GM20000 (cell line): ENCODE measurements at regions not wholly inside any gene's neighbourhood (a gene's known extent, or its start where the extent isn't known, plus 50 kb on each side); places are given as distances from the start of the nearest gene placed in this dataset.

ENCODE experiments used
- DNase-seq: peaks from one replicate; pipeline ENCODE4 v3.0.0; 2012; ENCODE audit warnings: low spot score
- TF ChIP-seq, protein P1 (sequence below): IDR thresholded peaks from 2 replicates; pipeline ENCODE4 v1.5.1; 2012; ENCODE audit warnings: mild to moderate bottlenecking, control low read depth; ENCODE audit errors: extremely low read depth, missing control alignments

DNA sequence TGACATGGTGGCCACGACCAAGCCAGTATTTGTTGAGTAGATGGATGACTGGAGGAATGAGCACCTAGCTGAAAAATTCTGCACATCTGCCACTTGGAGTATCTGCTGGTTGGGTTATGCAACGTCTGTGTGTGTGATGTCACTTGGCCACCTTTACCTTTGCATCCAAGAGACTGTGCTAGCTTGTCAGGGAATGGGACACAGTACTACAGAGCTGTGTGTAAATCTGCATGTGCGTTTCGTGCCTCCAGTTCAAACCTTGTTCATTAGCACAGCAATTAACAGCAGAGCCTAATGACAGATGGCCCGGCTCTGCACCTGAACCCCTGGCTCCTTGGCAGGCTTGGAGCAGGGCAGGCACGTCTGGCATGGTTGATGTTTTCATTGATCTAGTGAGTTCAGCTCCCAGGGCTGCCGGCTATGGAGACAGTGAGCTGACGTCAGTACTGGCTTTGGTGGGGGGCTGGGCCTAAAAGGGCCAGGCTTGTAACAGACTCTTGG, 188.4 kb upstream of the NAV2 start:
- TF ChIP-seq, protein P1, sequence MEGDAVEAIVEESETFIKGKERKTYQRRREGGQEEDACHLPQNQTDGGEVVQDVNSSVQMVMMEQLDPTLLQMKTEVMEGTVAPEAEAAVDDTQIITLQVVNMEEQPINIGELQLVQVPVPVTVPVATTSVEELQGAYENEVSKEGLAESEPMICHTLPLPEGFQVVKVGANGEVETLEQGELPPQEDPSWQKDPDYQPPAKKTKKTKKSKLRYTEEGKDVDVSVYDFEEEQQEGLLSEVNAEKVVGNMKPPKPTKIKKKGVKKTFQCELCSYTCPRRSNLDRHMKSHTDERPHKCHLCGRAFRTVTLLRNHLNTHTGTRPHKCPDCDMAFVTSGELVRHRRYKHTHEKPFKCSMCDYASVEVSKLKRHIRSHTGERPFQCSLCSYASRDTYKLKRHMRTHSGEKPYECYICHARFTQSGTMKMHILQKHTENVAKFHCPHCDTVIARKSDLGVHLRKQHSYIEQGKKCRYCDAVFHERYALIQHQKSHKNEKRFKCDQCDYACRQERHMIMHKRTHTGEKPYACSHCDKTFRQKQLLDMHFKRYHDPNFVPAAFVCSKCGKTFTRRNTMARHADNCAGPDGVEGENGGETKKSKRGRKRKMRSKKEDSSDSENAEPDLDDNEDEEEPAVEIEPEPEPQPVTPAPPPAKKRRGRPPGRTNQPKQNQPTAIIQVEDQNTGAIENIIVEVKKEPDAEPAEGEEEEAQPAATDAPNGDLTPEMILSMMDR: no peak
- no peak for DNase-seq

DNA sequence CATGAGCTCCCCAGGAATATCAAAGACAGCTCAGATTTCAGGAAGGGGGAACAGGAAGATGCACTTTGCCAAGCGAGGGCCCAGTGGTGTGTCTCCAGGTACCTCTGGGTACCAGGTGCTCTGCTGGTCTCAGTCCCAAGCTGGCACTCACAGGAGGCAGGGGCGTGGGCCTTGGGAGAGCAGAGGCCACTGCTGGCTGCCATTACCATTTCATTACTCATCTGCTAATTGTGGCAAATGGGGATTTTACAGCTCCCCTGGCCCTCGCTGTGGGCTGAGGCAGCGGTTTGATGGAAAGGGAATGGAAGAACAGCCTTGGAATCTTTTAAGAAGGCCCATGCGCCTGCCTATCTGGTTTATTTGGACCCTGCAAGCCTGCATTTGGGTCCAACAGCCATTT, 192.0 kb upstream of the NAV2 start:
- TF ChIP-seq, protein P1: no peak
- no peak for DNase-seq

DNA sequence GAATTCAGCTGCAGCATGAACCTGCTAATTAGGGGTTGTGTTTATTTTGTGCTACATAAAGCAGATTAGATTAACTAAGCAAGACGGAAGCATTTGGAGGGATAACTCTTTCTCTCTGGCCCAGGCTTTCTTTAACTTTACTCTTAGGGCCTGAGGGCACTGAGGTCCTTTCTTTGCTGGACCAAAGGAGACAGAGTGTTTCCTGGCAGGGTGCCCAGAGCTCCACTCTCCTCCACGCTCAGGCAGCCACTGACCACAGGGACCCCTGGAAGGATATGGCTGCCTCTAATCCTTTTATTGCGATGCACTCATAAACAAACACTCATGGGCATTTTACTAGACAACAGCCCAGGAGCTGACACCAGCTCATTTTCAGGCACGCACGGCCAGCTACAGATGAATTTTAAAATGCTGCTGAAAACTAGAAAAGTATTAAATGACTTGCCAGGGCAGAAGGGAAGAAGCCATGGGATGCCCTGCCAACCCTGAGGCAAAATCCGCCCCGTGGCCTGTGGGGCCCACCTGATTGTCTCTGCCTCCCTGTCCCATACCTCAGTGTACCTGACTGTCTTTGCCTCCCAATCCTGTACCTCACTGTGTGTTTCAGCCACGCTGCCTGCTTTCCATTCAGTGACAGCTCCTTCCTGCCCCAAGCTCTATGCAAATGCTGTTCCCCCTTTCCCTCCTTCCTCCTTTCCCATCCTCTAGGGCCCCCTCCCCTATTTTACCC, 192.6 kb upstream of the NAV2 start:
- TF ChIP-seq, protein P1: no peak
- no peak for DNase-seq

DNA sequence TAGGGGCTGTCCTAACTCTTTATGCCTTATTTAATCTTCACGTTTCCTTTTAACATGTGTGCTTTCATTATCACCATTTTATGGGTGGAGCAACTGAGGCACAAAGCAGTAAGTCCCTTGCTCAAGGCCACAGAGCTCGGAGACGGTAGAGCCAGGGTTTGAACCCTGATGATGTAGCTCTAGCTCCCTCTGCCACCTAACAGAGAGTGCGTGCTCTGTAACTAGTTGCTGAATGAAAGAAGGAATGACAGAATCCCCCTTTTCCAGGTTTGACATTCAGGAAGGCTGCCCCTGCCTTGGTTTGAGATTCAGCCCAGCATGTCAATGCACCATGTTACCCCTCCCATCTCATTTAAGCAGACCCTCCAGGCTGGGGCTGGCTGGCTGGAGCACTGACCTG, 193.3 kb upstream of the NAV2 start:
- TF ChIP-seq, protein P1: no peak
- no peak for DNase-seq

DNA sequence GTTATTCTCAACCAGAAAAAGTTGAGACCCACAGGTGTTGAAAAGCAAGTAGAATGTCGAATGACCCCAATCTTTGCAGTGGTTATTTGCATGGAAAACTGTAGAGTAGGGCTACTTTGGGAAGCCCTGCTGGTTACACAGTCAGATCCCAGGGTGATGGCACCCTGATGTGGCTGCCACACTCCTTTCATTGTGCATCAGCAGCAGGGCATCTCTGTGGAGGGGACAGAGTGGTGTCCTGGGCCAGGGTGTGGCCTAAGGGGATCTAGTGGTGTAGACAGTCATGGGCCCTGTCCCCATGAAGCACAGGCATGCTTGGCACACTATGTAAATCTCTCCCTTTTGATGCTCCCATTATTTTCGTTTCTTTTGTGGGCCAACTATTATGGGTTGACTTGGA, 199.4 kb upstream of the NAV2 start:
- TF ChIP-seq, protein P1: no peak
- no peak for DNase-seq

DNA sequence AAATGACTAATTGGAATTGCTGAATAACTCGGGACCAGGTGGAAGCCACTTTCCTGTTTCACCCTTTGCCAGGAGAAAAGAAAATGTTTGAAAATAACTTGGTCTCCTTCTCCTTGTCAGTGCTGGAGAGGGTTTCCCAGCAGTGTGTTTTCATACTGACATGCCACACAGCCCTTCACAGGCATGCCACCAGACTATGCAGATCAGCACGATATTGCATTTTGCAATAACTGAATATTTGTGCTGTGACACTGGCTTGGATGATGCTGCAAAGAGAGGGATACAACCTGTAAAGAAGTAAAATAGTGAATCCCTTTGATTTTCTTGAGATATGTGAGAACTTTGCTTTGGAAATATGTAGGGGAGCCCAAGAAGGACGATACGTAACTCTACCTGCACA, 200.0 kb upstream of the NAV2 start:
- no peak for DNase-seq
- TF ChIP-seq, protein P1: no peak

DNA sequence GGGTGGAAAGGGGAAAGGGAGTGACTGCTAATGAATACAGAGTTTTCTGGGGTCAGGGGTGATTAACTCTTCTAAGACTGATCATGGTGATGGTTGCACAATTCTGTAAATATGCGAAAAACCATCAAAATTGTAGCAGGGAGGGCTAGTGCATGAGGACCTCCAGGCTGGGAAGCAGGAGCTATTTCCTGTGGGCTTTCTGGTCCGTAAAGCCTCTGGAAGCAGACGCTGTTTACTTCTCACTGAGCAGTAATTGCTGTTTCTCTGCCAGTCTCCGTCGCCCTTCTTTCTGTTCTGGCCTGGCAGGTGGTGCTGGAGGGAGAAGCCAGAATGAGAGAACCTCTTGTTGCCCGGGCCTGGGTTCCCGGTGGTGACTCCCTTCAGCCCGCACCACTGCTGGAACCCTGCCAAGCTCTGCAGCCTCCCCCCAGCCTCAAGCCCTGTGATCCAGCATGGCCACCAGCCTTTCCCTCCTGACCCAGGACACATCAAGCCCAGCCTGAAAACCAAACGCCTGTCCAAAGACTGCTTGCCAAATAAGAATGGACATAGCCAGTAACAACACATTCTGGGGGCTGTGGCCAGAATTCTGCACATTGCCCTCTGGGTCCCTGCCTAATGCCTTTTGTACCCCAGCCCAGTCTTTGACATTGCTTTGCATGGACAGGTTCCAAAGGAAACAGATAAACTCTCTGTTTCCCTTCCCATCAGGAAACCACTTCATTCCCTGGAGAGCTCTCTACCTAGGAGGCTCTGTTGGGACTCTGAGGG, 201.0 kb upstream of the NAV2 start:
- TF ChIP-seq, protein P1: no peak
- DNase-seq: no peak
